ENCODE measurements at regions not wholly inside any gene's neighbourhood (a gene's known extent, or its start where the extent isn't known, plus 50 kb on each side); places are given as distances from the start of the nearest gene placed in this dataset.

GRCh38 chr1:9184749-9185148 lies 49.8 kb upstream of the H6PD start:
- ATAC-seq (no peak), DNase-seq (no peak)
- H3K4me3 ChIP-seq = no peak overlapping the region
- H3K36me3 ChIP-seq = peaks cover 0 to under 1% (median 0%) of the 10 kb centered on the region in 9 donors
- 97% methylated on average over 8 of the region's 8 CpGs for WGBS, 2 donors
- peaks cover 0 to 25% (median 10%) of the 10 kb centered on the region in 7 donors for H3K27me3 ChIP-seq
- TF ChIP-seq CTCF (IDR thresholded peaks at IDR 0.05) = no peak
- no peak overlapping the region for H3K27ac ChIP-seq
- intact Hi-C loops (cut with DNase I) = no loop called here
- no peaks in the 10 kb centered on the region for H3K9me3 ChIP-seq
- H3K4me1 ChIP-seq = peaks cover 5 to 38% (median 26%) of the 10 kb centered on the region in 9 donors

Data from heart right ventricle (tissue), 16 donors.